HG03460 (cell line): ENCODE measurements at regions not wholly inside any gene's neighbourhood (a gene's known extent, or its start where the extent isn't known, plus 50 kb on each side); places are given as distances from the start of the nearest gene placed in this dataset.
"Not testable (repeated sequence)": the region's sequence is repeated elsewhere in the genome, so short reads cannot be mapped to it uniquely, and the experiment has no call there.

Source experiments
- ATAC-seq: cut with Tn5 transposase; IDR thresholded peaks from one replicate; pipeline ENCODE4 v1.9.1; 2021; ENCODE audit not compliant: unreplicated experiment

DNA sequence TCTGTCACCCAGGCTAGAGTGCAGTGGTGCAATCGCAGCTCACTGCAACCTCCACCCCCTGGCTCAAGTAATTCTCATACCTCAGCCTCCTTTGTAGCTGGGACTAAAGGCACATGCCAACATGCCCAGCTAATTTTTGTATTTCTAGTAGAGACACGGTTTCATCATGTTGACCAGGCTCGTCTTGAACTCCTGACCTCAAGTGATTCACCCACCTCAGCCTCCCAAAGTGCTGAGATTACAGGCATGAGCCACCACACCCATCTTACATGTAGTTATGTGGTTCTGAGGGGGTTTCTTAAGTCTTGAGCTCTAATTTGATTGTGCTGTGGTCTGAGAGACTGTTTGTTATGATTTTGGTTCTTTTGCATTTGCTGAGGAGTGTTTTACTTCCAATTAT is 57.3 kb upstream of the USP15 start:
- ATAC-seq: not testable (repeated sequence)

DNA sequence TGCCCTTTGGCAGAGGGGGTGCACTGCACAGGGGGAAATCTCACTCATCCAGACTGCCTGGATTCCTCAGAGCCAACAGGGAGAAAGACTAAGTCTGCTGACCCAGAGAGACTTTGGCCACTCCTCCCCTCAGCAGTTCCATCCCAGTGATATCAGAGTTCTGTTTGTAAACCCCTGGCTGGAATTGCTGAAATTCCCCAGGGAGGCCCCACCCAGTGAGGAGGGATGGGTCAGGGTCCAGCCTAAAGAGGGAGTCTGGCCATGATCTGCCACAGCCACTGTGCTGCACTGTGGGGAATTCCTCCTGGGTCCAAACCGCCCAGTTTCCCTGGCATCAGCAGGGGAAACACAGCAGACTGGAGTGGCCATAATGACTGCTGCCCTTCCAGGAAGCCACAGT is 54.9 kb upstream of the USP15 start:
- no peak for ATAC-seq

DNA sequence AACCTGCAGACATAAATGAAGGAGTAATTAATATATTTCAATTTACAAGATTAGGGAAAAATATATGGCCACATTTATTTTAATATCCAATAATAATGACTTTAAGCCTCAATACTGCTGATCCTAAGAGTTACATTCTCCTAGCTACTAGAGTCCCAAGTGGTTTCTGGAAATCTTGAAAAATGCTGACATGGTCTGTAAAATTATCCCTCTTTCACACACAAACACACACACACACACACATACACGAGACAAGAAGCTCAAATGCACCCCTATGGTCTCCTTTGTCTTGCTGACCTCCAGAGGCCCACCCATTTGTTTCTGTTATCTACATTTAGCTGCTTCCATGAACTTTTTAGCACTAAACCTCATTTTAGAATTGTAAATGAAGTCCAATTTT is 53.0 kb upstream of the USP15 start:
- no peak for ATAC-seq
